ENCODE measurements at regions not wholly inside any gene's neighbourhood (a gene's known extent, or its start where the extent isn't known, plus 50 kb on each side); places are given as distances from the start of the nearest gene placed in this dataset.

DNA sequence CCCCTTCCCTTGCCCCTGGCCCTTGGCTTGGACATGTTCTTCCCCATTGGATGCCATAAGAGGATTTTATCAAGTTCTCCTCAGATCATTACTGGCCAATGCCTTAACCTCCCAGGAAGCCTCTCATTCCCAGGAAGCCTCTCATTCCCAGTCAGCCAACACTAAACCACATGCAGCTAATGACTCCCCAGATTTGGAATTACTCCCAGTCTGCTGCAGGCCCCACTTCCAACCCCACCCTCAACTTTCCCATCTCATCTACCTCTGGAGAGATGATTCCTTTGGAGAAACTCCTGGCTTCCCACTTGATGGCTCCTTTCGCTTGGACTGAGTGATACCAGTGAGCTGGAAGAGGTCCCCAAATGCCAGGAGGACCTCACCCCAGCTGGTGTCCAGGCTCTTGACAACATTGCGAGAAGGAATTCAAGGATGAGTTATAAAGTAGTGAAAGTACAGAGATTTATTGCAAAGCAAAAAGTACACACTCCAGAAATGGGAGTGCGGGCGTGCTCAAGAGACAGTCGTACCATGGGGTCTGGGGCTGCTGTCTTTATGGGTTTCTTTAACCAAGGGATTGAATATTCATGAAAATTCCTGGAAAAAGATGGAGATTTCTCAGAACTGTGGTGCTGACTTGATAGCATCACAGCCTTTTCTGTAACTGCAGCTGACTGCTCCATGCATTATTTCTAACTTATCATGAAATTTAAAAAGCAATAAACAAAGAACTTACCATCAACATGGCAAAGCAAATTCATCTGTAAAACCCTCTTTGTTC, 117.2 kb upstream of the ADCY1 start:
- TF ChIP-seq, protein P1, sequence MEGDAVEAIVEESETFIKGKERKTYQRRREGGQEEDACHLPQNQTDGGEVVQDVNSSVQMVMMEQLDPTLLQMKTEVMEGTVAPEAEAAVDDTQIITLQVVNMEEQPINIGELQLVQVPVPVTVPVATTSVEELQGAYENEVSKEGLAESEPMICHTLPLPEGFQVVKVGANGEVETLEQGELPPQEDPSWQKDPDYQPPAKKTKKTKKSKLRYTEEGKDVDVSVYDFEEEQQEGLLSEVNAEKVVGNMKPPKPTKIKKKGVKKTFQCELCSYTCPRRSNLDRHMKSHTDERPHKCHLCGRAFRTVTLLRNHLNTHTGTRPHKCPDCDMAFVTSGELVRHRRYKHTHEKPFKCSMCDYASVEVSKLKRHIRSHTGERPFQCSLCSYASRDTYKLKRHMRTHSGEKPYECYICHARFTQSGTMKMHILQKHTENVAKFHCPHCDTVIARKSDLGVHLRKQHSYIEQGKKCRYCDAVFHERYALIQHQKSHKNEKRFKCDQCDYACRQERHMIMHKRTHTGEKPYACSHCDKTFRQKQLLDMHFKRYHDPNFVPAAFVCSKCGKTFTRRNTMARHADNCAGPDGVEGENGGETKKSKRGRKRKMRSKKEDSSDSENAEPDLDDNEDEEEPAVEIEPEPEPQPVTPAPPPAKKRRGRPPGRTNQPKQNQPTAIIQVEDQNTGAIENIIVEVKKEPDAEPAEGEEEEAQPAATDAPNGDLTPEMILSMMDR (IDR thresholded peaks at IDR 0.05; ENCODE audit: borderline replicate concordance, insufficient read depth, low read depth, low read length) = no peak
- no peak overlapping the region for H3K4me3 ChIP-seq (ENCODE audit: low read depth, low read length)

GRCh38 chr7:45457591-45457990, 116.6 kb upstream of the ADCY1 start:
- TF ChIP-seq, protein P1 (IDR thresholded peaks at IDR 0.05; ENCODE audit: borderline replicate concordance, insufficient read depth, low read depth, low read length) = no peak
- H3K4me3 ChIP-seq (ENCODE audit: low read depth, low read length) = no peak overlapping the region

- no peak overlapping the region for H3K4me3 ChIP-seq (ENCODE audit: low read depth, low read length)
- TF ChIP-seq, protein P1 (IDR thresholded peaks at IDR 0.05; ENCODE audit: borderline replicate concordance, insufficient read depth, low read depth, low read length) = no peak
Observed at GRCh38 chr7:45459476-45459875, 114.7 kb upstream of the ADCY1 start.

DNA sequence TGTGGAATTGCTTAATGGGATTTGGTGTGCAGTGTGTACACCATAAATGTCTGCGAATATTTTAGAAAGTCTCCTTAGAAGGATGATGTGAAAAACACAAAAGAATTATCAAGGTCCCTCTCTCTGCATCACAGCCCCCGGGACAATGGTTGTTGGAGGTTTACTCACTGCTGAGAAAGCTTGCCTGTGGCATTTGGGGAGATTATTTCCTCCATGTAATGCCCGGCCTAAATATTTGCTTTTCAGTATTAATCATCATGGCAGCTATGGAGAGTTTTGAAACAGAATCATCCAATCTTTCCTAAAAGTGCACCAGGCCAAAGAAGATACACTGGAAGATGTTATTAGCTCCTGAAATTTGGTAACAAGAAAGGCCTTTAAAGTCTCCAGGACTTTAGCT, 113.8 kb upstream of the ADCY1 start:
- TF ChIP-seq, protein P1 (IDR thresholded peaks at IDR 0.05; ENCODE audit: borderline replicate concordance, insufficient read depth, low read depth, low read length) = no peak
- H3K4me3 ChIP-seq (ENCODE audit: low read depth, low read length) = no peak overlapping the region

DNA sequence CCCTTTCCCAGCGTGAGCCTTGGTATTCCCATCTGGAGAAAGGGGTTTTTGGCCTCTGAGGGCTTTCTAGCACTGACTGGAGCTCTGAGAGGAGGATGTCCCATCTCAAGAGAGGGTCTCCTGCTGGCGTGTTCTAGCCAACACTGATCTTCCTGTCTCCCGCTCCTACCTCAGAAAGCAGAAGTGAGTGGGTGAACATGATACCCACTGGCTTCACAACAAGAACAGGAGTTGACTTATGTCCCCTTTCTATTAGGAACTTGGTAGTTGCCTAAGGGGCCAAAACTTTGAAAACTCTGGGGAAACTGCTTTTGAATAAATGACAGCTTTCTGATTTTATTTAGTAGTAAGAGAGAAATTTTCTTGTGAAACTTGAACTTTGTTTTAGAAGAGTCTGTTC, 113.1 kb upstream of the ADCY1 start:
- TF ChIP-seq, protein P1 (IDR thresholded peaks at IDR 0.05; ENCODE audit: borderline replicate concordance, insufficient read depth, low read depth, low read length) = no peak

GRCh38 chr7:45469103-45469502, 105.1 kb upstream of the ADCY1 start:
- TF ChIP-seq, protein P1 (IDR thresholded peaks at IDR 0.05; ENCODE audit: borderline replicate concordance, insufficient read depth, low read depth, low read length) = no peak
- H3K4me3 ChIP-seq (ENCODE audit: low read depth, low read length) = no peak overlapping the region

More for the DNA sequence above, 113.1 kb upstream of the ADCY1 start:
- no peak overlapping the region for H3K4me3 ChIP-seq (ENCODE audit: low read depth, low read length)

DNA sequence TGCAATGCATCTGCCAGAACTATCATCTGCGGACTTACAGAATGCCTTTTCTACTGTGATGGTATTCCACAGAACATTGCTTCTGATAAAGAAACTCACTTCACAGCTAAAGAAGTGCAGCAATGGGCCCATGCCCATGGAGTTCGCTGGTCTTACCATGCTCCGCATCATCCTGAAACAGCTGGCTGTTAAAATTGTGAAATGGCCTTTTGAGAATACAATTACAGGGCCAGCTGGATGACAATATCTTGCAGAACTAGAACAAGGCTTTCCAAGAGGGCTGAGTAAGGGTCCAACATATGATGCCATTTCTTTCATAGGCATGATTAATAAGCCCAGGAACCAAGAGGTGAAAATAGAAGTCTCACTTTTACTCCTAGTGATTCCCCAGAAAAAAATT, 104.1 kb upstream of the ADCY1 start:
- TF ChIP-seq, protein P1 (IDR thresholded peaks at IDR 0.05; ENCODE audit: borderline replicate concordance, insufficient read depth, low read depth, low read length) = no peak
- no peak overlapping the region for H3K4me3 ChIP-seq (ENCODE audit: low read depth, low read length)
